Uterus (tissue), 2 donors: ENCODE measurements at regions not wholly inside any gene's neighbourhood (a gene's known extent, or its start where the extent isn't known, plus 50 kb on each side); places are given as distances from the start of the nearest gene placed in this dataset.

ENCODE experiments used
- POLR2A ChIP-seq, 2 donors: fragments of 450-650 bp; IDR thresholded peaks; one replicate each; pipeline ENCODE4 v1.6.1; 2016; ENCODE audit warnings: antibody characterized with exemption in 2 of 2, mild to moderate bottlenecking in 1 of 2, moderate library complexity in 1 of 2
- TF ChIP-seq, protein P1 (sequence below), 4 experiments: fragments of 200-600 bp in 2 of 4; fragments of 450-650 bp in 2 of 4; sonication (generic) in 2 of 4; IDR thresholded peaks; one replicate each; pipeline ENCODE4 v1.5.1; 2016 to 2019; ENCODE audit warnings: antibody characterized with exemption in 4 of 4, mild to moderate bottlenecking in 2 of 4, moderate library complexity in 1 of 4

DNA sequence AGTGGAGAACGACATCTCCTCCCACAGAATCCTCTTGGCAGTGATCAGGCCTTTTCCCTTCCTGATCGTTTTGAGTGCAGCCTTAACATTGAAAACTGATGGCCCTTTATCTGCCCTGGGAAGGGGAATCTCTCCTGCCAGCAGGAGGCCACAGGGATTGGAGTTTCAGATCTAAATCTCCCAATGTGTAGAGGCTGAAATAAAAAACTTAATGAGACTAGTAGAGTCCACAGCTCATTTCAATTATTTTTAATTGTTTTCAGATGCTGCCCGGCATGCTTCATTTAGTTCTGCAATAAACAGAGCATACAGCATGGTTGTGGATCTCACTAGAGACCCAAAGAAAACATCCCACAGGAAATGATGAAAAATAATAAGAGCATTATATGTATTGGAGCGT is 662.2 kb upstream of the HS3ST5 start:
- TF ChIP-seq, protein P1, sequence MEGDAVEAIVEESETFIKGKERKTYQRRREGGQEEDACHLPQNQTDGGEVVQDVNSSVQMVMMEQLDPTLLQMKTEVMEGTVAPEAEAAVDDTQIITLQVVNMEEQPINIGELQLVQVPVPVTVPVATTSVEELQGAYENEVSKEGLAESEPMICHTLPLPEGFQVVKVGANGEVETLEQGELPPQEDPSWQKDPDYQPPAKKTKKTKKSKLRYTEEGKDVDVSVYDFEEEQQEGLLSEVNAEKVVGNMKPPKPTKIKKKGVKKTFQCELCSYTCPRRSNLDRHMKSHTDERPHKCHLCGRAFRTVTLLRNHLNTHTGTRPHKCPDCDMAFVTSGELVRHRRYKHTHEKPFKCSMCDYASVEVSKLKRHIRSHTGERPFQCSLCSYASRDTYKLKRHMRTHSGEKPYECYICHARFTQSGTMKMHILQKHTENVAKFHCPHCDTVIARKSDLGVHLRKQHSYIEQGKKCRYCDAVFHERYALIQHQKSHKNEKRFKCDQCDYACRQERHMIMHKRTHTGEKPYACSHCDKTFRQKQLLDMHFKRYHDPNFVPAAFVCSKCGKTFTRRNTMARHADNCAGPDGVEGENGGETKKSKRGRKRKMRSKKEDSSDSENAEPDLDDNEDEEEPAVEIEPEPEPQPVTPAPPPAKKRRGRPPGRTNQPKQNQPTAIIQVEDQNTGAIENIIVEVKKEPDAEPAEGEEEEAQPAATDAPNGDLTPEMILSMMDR (IDR thresholded peaks at IDR 0.05) = no peak
- no peak for TF ChIP-seq POLR2A (IDR thresholded peaks at IDR 0.05)
